ENCODE measurements at regions not wholly inside any gene's neighbourhood (a gene's known extent, or its start where the extent isn't known, plus 50 kb on each side); places are given as distances from the start of the nearest gene placed in this dataset.

- Histone ChIP-seq H3K27ac (ENCODE audit: low read depth in 2 of 2, low read length in 1 of 2) (no peak overlapping the region), H3K9me3 (ENCODE audit: control insufficient read depth in 2 of 2, insufficient read depth in 1 of 2, low read depth in 1 of 2, low read length in 1 of 2) (peaks cover 0 to 6% of the 10 kb centered on the region in 2 donors), H3K4me1 (ENCODE audit: control insufficient read depth in 2 of 2, insufficient read depth in 2 of 2, low read length in 1 of 2) (peaks cover 0 to 4% of the 10 kb centered on the region in 2 donors), H3K4me3 (ENCODE audit: low read depth in 1 of 2, low read length in 2 of 2) (no peak overlapping the region), H3K27me3 (ENCODE audit: control insufficient read depth in 1 of 2, insufficient read depth in 2 of 2, low read length in 2 of 2) (no peaks in the 10 kb centered on the region), H3K36me3 (ENCODE audit: control insufficient read depth in 2 of 2, insufficient read depth in 2 of 2, low read length in 1 of 2) (no peaks in the 10 kb centered on the region)
- 58 to 62% methylated on average over 1 of the region's 1 CpG for WGBS, 2 donors
Observed at GRCh38 chr3:89576417-89576816, 469.0 kb downstream of the EPHA3 start.

GRCh38 chr3:89577637-89578530 is 470.5 kb downstream of the EPHA3 start:
- Histone ChIP-seq H3K36me3 (ENCODE audit: control insufficient read depth in 2 of 2, insufficient read depth in 2 of 2, low read length in 1 of 2) (no peaks in the 10 kb centered on the region), H3K27ac (ENCODE audit: low read depth in 2 of 2, low read length in 1 of 2) (no peak overlapping the region), H3K4me1 (ENCODE audit: control insufficient read depth in 2 of 2, insufficient read depth in 2 of 2, low read length in 1 of 2) (no peaks in the 10 kb centered on the region), H3K27me3 (ENCODE audit: control insufficient read depth in 1 of 2, insufficient read depth in 2 of 2, low read length in 2 of 2) (no peaks in the 10 kb centered on the region), H3K4me3 (ENCODE audit: low read depth in 1 of 2, low read length in 2 of 2) (no peak overlapping the region), H3K9me3 (ENCODE audit: control insufficient read depth in 2 of 2, insufficient read depth in 1 of 2, low read depth in 1 of 2, low read length in 1 of 2) (no peaks in the 10 kb centered on the region)
- 65 to 72% methylated on average over 8 of the region's 8 CpGs for WGBS, 2 donors

- no peak overlapping the region for H3K4me3 ChIP-seq (ENCODE audit: low read depth in 1 of 2, low read length in 2 of 2)
- no peaks in the 10 kb centered on the region for H3K9me3 ChIP-seq (ENCODE audit: control insufficient read depth in 2 of 2, insufficient read depth in 1 of 2, low read depth in 1 of 2, low read length in 1 of 2)
- no peak overlapping the region for H3K27ac ChIP-seq (ENCODE audit: low read depth in 2 of 2, low read length in 1 of 2)
- no peaks in the 10 kb centered on the region for H3K27me3 ChIP-seq (ENCODE audit: control insufficient read depth in 1 of 2, insufficient read depth in 2 of 2, low read length in 2 of 2)
- no peaks in the 10 kb centered on the region for H3K36me3 ChIP-seq (ENCODE audit: control insufficient read depth in 2 of 2, insufficient read depth in 2 of 2, low read length in 1 of 2)
- no peaks in the 10 kb centered on the region for H3K4me1 ChIP-seq (ENCODE audit: control insufficient read depth in 2 of 2, insufficient read depth in 2 of 2, low read length in 1 of 2)
- 56 to 59% methylated on average over 3 of the region's 3 CpGs for WGBS, 2 donors
Observed at GRCh38 chr3:89580859-89581258, 473.4 kb downstream of the EPHA3 start.

GRCh38 chr3:89584398-89584797 is 477.0 kb downstream of the EPHA3 start:
- no peak overlapping the region for H3K27ac ChIP-seq (ENCODE audit: low read depth in 2 of 2, low read length in 1 of 2)
- no peaks in the 10 kb centered on the region for H3K4me1 ChIP-seq (ENCODE audit: control insufficient read depth in 2 of 2, insufficient read depth in 2 of 2, low read length in 1 of 2)
- no peaks in the 10 kb centered on the region for H3K27me3 ChIP-seq (ENCODE audit: control insufficient read depth in 1 of 2, insufficient read depth in 2 of 2, low read length in 2 of 2)
- no peak overlapping the region for H3K4me3 ChIP-seq (ENCODE audit: low read depth in 1 of 2, low read length in 2 of 2)
- no peaks in the 10 kb centered on the region for H3K9me3 ChIP-seq (ENCODE audit: control insufficient read depth in 2 of 2, insufficient read depth in 1 of 2, low read depth in 1 of 2, low read length in 1 of 2)
- 68 to 74% methylated on average over 3 of the region's 3 CpGs for WGBS, 2 donors
- H3K36me3 ChIP-seq (ENCODE audit: control insufficient read depth in 2 of 2, insufficient read depth in 2 of 2, low read length in 1 of 2), result no peaks in the 10 kb centered on the region

- 67 to 76% methylated on average over 2 of the region's 2 CpGs for WGBS, 2 donors
- no peak overlapping the region for H3K27ac ChIP-seq (ENCODE audit: low read depth in 2 of 2, low read length in 1 of 2)
- no peaks in the 10 kb centered on the region for H3K4me1 ChIP-seq (ENCODE audit: control insufficient read depth in 2 of 2, insufficient read depth in 2 of 2, low read length in 1 of 2)
Observed at GRCh38 chr3:89586256-89586655, 478.8 kb downstream of the EPHA3 start.

GRCh38 chr3:89586676-89587075 is 479.3 kb downstream of the EPHA3 start:
- H3K27me3 ChIP-seq (ENCODE audit: control insufficient read depth in 1 of 2, insufficient read depth in 2 of 2, low read length in 2 of 2), result no peaks in the 10 kb centered on the region
- no peaks in the 10 kb centered on the region for H3K9me3 ChIP-seq (ENCODE audit: control insufficient read depth in 2 of 2, insufficient read depth in 1 of 2, low read depth in 1 of 2, low read length in 1 of 2)
- no peaks in the 10 kb centered on the region for H3K36me3 ChIP-seq (ENCODE audit: control insufficient read depth in 2 of 2, insufficient read depth in 2 of 2, low read length in 1 of 2)
- H3K27ac ChIP-seq (ENCODE audit: low read depth in 2 of 2, low read length in 1 of 2), result no peak overlapping the region
- H3K4me3 ChIP-seq (ENCODE audit: low read depth in 1 of 2, low read length in 2 of 2), result no peak overlapping the region
- no peaks in the 10 kb centered on the region for H3K4me1 ChIP-seq (ENCODE audit: control insufficient read depth in 2 of 2, insufficient read depth in 2 of 2, low read length in 1 of 2)
- 88 to 90% methylated on average over 1 of the region's 1 CpG for WGBS, 2 donors

More at GRCh38 chr3:89586256-89586655, 478.8 kb downstream of the EPHA3 start:
- Histone ChIP-seq H3K27me3 (ENCODE audit: control insufficient read depth in 1 of 2, insufficient read depth in 2 of 2, low read length in 2 of 2) (no peaks in the 10 kb centered on the region), H3K4me3 (ENCODE audit: low read depth in 1 of 2, low read length in 2 of 2) (no peak overlapping the region), H3K36me3 (ENCODE audit: control insufficient read depth in 2 of 2, insufficient read depth in 2 of 2, low read length in 1 of 2) (no peaks in the 10 kb centered on the region), H3K9me3 (ENCODE audit: control insufficient read depth in 2 of 2, insufficient read depth in 1 of 2, low read depth in 1 of 2, low read length in 1 of 2) (no peaks in the 10 kb centered on the region)

- Histone ChIP-seq H3K27me3 (ENCODE audit: control insufficient read depth in 1 of 2, insufficient read depth in 2 of 2, low read length in 2 of 2) (no peaks in the 10 kb centered on the region), H3K4me3 (ENCODE audit: low read depth in 1 of 2, low read length in 2 of 2) (no peak overlapping the region), H3K4me1 (ENCODE audit: control insufficient read depth in 2 of 2, insufficient read depth in 2 of 2, low read length in 1 of 2) (no peaks in the 10 kb centered on the region), H3K9me3 (ENCODE audit: control insufficient read depth in 2 of 2, insufficient read depth in 1 of 2, low read depth in 1 of 2, low read length in 1 of 2) (no peaks in the 10 kb centered on the region), H3K27ac (ENCODE audit: low read depth in 2 of 2, low read length in 1 of 2) (no peak overlapping the region), H3K36me3 (ENCODE audit: control insufficient read depth in 2 of 2, insufficient read depth in 2 of 2, low read length in 1 of 2) (no peaks in the 10 kb centered on the region)
- 71 to 75% methylated on average over 1 of the region's 1 CpG for WGBS, 2 donors
Observed at GRCh38 chr3:89606151-89606550, 498.7 kb downstream of the EPHA3 start.

GRCh38 chr3:89612027-89612426 is 504.6 kb downstream of the EPHA3 start:
- no peaks in the 10 kb centered on the region for H3K9me3 ChIP-seq (ENCODE audit: control insufficient read depth in 2 of 2, insufficient read depth in 1 of 2, low read depth in 1 of 2, low read length in 1 of 2)
- H3K27ac ChIP-seq (ENCODE audit: low read depth in 2 of 2, low read length in 1 of 2), result no peak overlapping the region
- H3K27me3 ChIP-seq (ENCODE audit: control insufficient read depth in 1 of 2, insufficient read depth in 2 of 2, low read length in 2 of 2), result no peaks in the 10 kb centered on the region
- 91 to 96% methylated on average over 1 of the region's 1 CpG for WGBS, 2 donors
- no peaks in the 10 kb centered on the region for H3K4me1 ChIP-seq (ENCODE audit: control insufficient read depth in 2 of 2, insufficient read depth in 2 of 2, low read length in 1 of 2)
- no peak overlapping the region for H3K4me3 ChIP-seq (ENCODE audit: low read depth in 1 of 2, low read length in 2 of 2)
- H3K36me3 ChIP-seq (ENCODE audit: control insufficient read depth in 2 of 2, insufficient read depth in 2 of 2, low read length in 1 of 2), result no peaks in the 10 kb centered on the region

GRCh38 chr3:89613241-89613640 is 505.8 kb downstream of the EPHA3 start:
- Histone ChIP-seq H3K27me3 (ENCODE audit: control insufficient read depth in 1 of 2, insufficient read depth in 2 of 2, low read length in 2 of 2) (no peaks in the 10 kb centered on the region), H3K27ac (ENCODE audit: low read depth in 2 of 2, low read length in 1 of 2) (no peak overlapping the region), H3K4me1 (ENCODE audit: control insufficient read depth in 2 of 2, insufficient read depth in 2 of 2, low read length in 1 of 2) (no peaks in the 10 kb centered on the region), H3K36me3 (ENCODE audit: control insufficient read depth in 2 of 2, insufficient read depth in 2 of 2, low read length in 1 of 2) (no peaks in the 10 kb centered on the region), H3K4me3 (ENCODE audit: low read depth in 1 of 2, low read length in 2 of 2) (no peak overlapping the region), H3K9me3 (ENCODE audit: control insufficient read depth in 2 of 2, insufficient read depth in 1 of 2, low read depth in 1 of 2, low read length in 1 of 2) (no peaks in the 10 kb centered on the region)
- WGBS, 2 donors, result 52 to 79% methylated on average over 1 of the region's 1 CpG

GRCh38 chr3:89617706-89618105 is 510.3 kb downstream of the EPHA3 start:
- H3K27me3 ChIP-seq (ENCODE audit: control insufficient read depth in 1 of 2, insufficient read depth in 2 of 2, low read length in 2 of 2), result no peaks in the 10 kb centered on the region

More at GRCh38 chr3:89617706-89618105, 510.3 kb downstream of the EPHA3 start:
- no peaks in the 10 kb centered on the region for H3K9me3 ChIP-seq (ENCODE audit: control insufficient read depth in 2 of 2, insufficient read depth in 1 of 2, low read depth in 1 of 2, low read length in 1 of 2)
- H3K4me3 ChIP-seq (ENCODE audit: low read depth in 1 of 2, low read length in 2 of 2), result no peak overlapping the region
- WGBS, 2 donors, result 47 to 53% methylated on average over 1 of the region's 1 CpG
- no peak overlapping the region for H3K27ac ChIP-seq (ENCODE audit: low read depth in 2 of 2, low read length in 1 of 2)
- H3K36me3 ChIP-seq (ENCODE audit: control insufficient read depth in 2 of 2, insufficient read depth in 2 of 2, low read length in 1 of 2), result no peaks in the 10 kb centered on the region
- no peaks in the 10 kb centered on the region for H3K4me1 ChIP-seq (ENCODE audit: control insufficient read depth in 2 of 2, insufficient read depth in 2 of 2, low read length in 1 of 2)

All from esophagus (tissue), 2 donors.